Activated naive CD8-positive, alpha-beta T cell treated with anti-CD3 and anti-CD28 coated beads, Interleukin-2, amount 10 ng/mL, durations not matched to agents 7 days and 5 days (primary cell): ENCODE measurements at regions not wholly inside any gene's neighbourhood (a gene's known extent, or its start where the extent isn't known, plus 50 kb on each side); places are given as distances from the start of the nearest gene placed in this dataset.
"Not testable (repeated sequence)": the region's sequence is repeated elsewhere in the genome, so short reads cannot be mapped to it uniquely, and the experiment has no call there.

Experiments
- ATAC-seq: fragments of 150-1000 bp; cut with Tn5 transposase; one replicate; pipeline ENCODE4 v1.10.0; 2021; ENCODE audit warnings: low read depth, moderate library complexity
- POLR2A ChIA-PET: fragments of 350-600 bp; sonication (Branson Sonifier 250); formaldehyde crosslinking; loops from one replicate; lab custom pipeline; 2021; ENCODE audit warnings: antibody characterized with exemption; lab: Charles Lee
- DNase-seq: peaks from one replicate; pipeline ENCODE4 v3.0.0; 2021
- H3K27ac Mint-ChIP-seq: one replicate; pipeline ENCODE4 v1.8.0; 2022; ENCODE audit warnings: mild to moderate bottlenecking, mixed read lengths
- H3K27me3 Mint-ChIP-seq: one replicate; pipeline ENCODE4 v1.8.0; 2022; ENCODE audit warnings: mild to moderate bottlenecking, moderate library complexity, mixed read lengths
- H3K36me3 Mint-ChIP-seq: one replicate; pipeline ENCODE4 v1.8.0; 2021; ENCODE audit warnings: mild to moderate bottlenecking, mixed read lengths
- H3K4me1 Mint-ChIP-seq: one replicate; pipeline ENCODE4 v1.8.0; 2021; ENCODE audit warnings: mixed read lengths
- H3K4me3 Mint-ChIP-seq: one replicate; pipeline ENCODE4 v1.8.0; 2022; ENCODE audit warnings: mild to moderate bottlenecking, moderate library complexity, mixed read lengths
- H3K9me3 Mint-ChIP-seq: one replicate; pipeline ENCODE4 v1.8.0; 2021; ENCODE audit warnings: mixed read lengths

DNA sequence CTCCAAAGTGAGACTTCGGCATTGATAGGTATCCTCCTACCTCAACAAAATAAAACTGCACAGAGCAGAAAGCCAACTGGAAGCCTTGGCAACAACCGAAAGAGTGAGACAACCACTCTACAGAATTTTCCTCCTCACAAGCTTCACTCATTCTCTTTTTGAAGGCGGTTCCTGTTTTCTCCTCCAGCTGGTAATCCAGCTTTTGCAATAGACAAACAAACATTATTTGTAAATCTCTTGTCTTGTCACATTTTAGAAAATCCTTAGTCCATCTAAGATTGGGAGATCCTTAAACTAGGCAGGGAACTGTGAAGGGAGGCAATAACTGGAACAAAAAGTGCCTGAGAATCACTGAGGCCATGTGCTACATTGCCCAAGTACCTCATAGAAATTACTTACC, 332.4 kb downstream of the BCL11A start:
- H3K36me3 Mint-ChIP-seq, result no peaks in the 10 kb centered on the region
- no peak overlapping the region for H3K27ac Mint-ChIP-seq
- POLR2A ChIA-PET, result no interaction called here
- DNase-seq, result no peak
- H3K4me3 Mint-ChIP-seq, result no peak overlapping the region
- H3K4me1 Mint-ChIP-seq, result no peaks in the 10 kb centered on the region
- H3K9me3 Mint-ChIP-seq, result no peaks in the 10 kb centered on the region
- no peak for ATAC-seq
- no peaks in the 10 kb centered on the region for H3K27me3 Mint-ChIP-seq

- Mint-ChIP-seq H3K27ac (no peak overlapping the region), H3K4me3 (no peak overlapping the region), H3K27me3 (peaks cover 2% of the 10 kb centered on the region), H3K4me1 (no peaks in the 10 kb centered on the region), H3K9me3 (no peaks in the 10 kb centered on the region), H3K36me3 (no peaks in the 10 kb centered on the region)
- DNase-seq, result no peak
- no peak for ATAC-seq
- POLR2A ChIA-PET, result no interaction called here
Observed at GRCh38 chr2:60219536-60219935, 333.9 kb downstream of the BCL11A start.

- DNase-seq (no peak), ATAC-seq (no peak)
- peaks cover 2% of the 10 kb centered on the region for H3K27me3 Mint-ChIP-seq
- no peak overlapping the region for H3K27ac Mint-ChIP-seq
- no peak overlapping the region for H3K4me3 Mint-ChIP-seq
- H3K9me3 Mint-ChIP-seq, result no peaks in the 10 kb centered on the region
- POLR2A ChIA-PET, result no interaction called here
- no peaks in the 10 kb centered on the region for H3K36me3 Mint-ChIP-seq
- H3K4me1 Mint-ChIP-seq, result no peaks in the 10 kb centered on the region
Observed at GRCh38 chr2:60216452-60216995, 336.9 kb downstream of the BCL11A start.

- Mint-ChIP-seq H3K27ac (no peak overlapping the region), H3K27me3 (peaks cover 2% of the 10 kb centered on the region), H3K36me3 (no peaks in the 10 kb centered on the region), H3K4me1 (no peaks in the 10 kb centered on the region), H3K4me3 (no peak overlapping the region), H3K9me3 (no peaks in the 10 kb centered on the region)
- no peak for DNase-seq
- POLR2A ChIA-PET, result no interaction called here
- no peak for ATAC-seq
Observed at GRCh38 chr2:60215386-60215901, 338.0 kb downstream of the BCL11A start.

DNA sequence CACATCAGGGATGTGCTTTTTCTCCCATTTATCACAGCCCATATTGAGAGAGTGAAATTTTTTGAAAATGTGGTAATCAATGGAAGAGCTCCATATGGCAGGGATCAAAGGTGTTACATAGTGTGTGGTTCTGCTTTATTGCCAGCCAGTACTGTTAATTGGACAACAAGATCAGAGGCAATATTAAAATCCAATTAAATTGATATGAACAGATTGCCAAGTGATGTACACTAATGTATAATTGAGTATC, 338.9 kb downstream of the BCL11A start:
- Mint-ChIP-seq H3K4me3 (no peak overlapping the region), H3K36me3 (no peaks in the 10 kb centered on the region), H3K4me1 (no peaks in the 10 kb centered on the region), H3K27ac (no peak overlapping the region), H3K27me3 (peaks cover 2% of the 10 kb centered on the region), H3K9me3 (no peaks in the 10 kb centered on the region)
- DNase-seq (no peak), ATAC-seq (no peak)
- POLR2A ChIA-PET, result no interaction called here

DNA sequence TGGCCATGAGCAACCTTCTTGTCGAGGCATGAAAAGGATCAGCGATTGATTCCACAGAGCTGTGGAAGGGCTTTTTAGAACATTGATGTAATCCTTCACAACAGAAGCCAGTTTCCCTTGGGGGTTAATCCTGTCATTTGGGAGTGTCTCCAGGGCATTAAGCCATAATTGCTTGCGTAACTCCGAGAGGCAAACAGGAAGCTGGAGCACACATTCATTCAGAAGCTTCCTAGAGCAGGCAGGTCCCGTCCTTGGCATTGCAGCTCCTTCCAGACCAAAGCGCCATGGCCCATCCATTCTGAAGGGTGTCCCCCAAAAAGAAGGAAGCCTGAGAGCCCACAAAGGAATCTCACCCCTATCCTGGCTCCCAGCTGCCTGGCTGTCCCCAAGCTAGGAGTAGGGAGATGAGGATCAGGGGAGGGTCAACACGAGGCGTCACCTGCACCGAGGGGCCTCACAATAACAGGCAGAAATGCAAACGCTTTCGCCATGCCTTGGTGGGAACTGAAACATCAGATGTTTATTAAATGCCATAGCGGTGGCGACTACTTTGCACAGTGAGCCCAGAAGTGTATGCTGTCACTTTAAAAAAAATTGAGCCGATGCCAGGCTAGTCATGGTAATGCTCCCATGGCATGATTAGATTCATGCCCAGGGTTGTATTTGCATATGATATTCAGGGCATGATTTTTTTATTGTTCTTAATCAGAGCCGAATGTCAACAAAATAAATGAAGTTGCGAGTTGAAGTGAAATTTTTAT, 339.4 kb downstream of the BCL11A start:
- H3K27me3 Mint-ChIP-seq, result peaks cover 2% of the 10 kb centered on the region
- no peaks in the 10 kb centered on the region for H3K4me1 Mint-ChIP-seq
- POLR2A ChIA-PET, result no interaction called here
- DNase-seq (no peak), ATAC-seq (no peak)
- no peaks in the 10 kb centered on the region for H3K36me3 Mint-ChIP-seq
- H3K9me3 Mint-ChIP-seq, result no peaks in the 10 kb centered on the region
- H3K4me3 Mint-ChIP-seq, result no peak overlapping the region
- H3K27ac Mint-ChIP-seq, result no peak overlapping the region

DNA sequence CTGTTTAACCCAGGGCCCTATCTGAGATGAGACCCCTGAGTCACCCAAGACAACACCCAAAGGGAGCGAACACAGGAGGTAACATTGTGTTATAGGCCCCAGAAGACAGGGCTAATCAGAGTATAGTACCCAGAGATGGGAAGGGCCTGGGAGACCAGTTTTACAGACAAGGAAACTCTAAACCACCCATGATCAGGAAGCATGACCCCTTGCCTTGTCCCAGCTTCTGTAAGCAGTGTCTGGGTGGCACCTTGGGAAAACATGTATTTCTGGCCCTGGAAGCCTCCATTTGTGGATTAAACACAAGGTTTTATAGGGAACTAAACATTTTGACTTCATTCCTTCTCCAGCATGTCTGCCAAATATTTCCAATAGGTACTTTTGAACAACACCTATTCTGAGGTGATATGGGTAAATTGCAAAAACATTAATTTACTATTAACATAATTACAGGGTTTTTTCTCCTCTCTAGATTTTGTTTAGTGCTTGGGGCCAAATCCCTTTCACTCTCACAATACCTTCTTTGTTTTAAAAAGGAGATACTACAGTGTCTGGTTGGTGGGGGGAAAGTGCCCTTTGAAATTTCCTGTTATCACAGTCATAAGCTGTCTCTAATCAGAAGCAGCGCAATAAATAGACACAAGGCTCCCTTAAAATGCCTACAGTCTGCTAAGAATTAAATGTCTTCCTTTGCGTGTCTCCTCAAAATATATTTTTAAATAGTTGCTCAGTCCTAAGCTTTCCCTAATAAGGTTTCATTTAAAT, 341.1 kb downstream of the BCL11A start:
- ATAC-seq (no peak), DNase-seq (no peak)
- Mint-ChIP-seq H3K9me3 (no peaks in the 10 kb centered on the region), H3K27ac (no peak overlapping the region), H3K4me1 (no peaks in the 10 kb centered on the region), H3K27me3 (peaks cover 2% of the 10 kb centered on the region), H3K4me3 (no peak overlapping the region), H3K36me3 (no peaks in the 10 kb centered on the region)
- POLR2A ChIA-PET, result no interaction called here

DNA sequence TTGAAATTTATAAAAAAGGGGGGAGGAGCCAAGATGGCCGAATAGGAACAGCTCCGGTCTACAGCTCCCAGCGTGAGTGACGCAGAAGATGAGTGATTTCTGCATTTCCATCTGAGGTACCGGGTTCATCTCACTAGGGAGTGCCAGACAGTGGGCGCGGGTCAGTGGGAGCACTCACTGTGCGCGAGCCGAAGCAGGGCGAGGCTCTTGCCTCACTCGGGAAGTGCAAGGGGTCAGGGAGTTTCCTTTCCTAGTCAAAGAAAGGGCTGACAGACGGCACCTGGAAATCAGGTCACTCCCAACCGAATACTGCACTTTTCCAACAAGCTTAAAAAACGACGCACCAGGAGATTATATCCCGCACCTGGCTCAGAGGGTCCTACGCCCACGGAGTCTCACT, 364.4 kb downstream of the BCL11A start:
- H3K9me3 Mint-ChIP-seq, POLR2A ChIA-PET, H3K4me1 Mint-ChIP-seq, H3K4me3 Mint-ChIP-seq, H3K27ac Mint-ChIP-seq, H3K36me3 Mint-ChIP-seq, DNase-seq, H3K27me3 Mint-ChIP-seq, ATAC-seq: not testable (repeated sequence)

GRCh38 chr2:60175290-60175689, 378.2 kb downstream of the BCL11A start:
- no peak overlapping the region for H3K27ac Mint-ChIP-seq
- no peaks in the 10 kb centered on the region for H3K36me3 Mint-ChIP-seq
- DNase-seq (no peak), ATAC-seq (no peak)
- no peak overlapping the region for H3K4me3 Mint-ChIP-seq
- POLR2A ChIA-PET, result no interaction called here
- no peaks in the 10 kb centered on the region for H3K27me3 Mint-ChIP-seq
- no peaks in the 10 kb centered on the region for H3K4me1 Mint-ChIP-seq
- no peaks in the 10 kb centered on the region for H3K9me3 Mint-ChIP-seq

DNA sequence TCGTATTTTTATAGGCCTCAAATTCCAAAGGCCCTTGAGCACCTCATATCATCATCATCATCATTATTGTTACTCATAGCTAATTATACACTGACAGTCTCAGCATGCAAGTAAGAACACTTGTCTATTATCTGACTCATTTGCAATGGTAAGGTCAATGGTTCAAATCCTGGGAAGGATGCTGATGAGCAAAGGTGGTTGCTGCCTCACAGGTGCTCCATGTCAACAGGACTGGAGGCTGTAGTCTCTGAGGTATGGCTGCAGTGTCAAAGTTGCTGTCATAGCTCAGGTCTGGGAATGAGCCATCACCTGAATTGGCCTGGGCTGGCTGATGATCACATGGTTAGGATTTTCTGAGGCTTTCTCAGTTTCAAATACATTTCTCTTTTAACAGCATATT, 379.3 kb downstream of the BCL11A start:
- H3K27ac Mint-ChIP-seq, result no peak overlapping the region
- POLR2A ChIA-PET, result no interaction called here
- H3K4me1 Mint-ChIP-seq, result no peaks in the 10 kb centered on the region
- no peaks in the 10 kb centered on the region for H3K27me3 Mint-ChIP-seq
- no peak for DNase-seq
- no peaks in the 10 kb centered on the region for H3K36me3 Mint-ChIP-seq
- no peak for ATAC-seq
- no peaks in the 10 kb centered on the region for H3K9me3 Mint-ChIP-seq
- no peak overlapping the region for H3K4me3 Mint-ChIP-seq

DNA sequence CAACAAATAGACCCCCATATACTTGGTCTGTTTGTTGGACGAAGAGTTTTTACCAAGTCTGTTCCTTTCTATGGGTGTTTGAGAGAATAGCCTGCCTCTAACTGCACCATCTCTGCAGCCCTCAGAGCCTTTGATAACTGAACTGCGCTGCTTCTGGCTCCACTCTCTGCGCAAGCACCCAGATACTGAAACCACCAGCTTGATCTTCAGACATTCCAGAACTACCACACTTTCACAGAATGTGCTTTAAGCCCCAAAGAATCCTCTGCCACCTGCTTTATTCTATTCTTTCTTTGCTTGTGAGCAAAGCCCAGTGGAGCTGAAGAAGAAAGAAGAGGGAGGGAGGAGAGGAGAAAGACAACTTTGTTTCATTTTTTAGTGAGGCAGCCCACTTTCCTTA, 380.7 kb downstream of the BCL11A start:
- Mint-ChIP-seq H3K36me3 (no peaks in the 10 kb centered on the region), H3K27ac (no peak overlapping the region), H3K4me3 (no peak overlapping the region), H3K27me3 (no peaks in the 10 kb centered on the region), H3K9me3 (no peaks in the 10 kb centered on the region), H3K4me1 (no peaks in the 10 kb centered on the region)
- no peak for DNase-seq
- POLR2A ChIA-PET, result no interaction called here
- ATAC-seq, result no peak

DNA sequence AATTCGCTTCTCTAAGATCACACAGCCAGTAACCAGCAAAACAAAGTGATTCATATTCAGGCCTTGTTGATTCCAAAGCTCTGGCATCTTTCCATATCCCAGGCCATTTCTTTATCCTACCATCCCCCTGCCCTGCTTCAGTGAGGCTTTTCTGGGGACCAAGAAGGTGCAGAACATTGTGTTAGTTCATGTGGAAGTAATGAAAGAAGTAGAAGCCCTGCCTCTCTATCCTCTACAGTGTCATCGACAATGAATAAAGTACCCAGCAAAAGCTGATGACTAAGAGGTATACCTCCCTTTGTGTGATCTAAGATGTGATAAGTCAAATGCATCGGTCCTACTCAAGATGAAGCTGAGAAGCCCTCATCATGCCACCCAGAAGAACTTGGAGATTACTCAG, 383.2 kb downstream of the BCL11A start:
- POLR2A ChIA-PET, result no interaction called here
- no peak overlapping the region for H3K27ac Mint-ChIP-seq
- DNase-seq (no peak), ATAC-seq (no peak)
- no peaks in the 10 kb centered on the region for H3K9me3 Mint-ChIP-seq
- H3K36me3 Mint-ChIP-seq, result no peaks in the 10 kb centered on the region
- no peak overlapping the region for H3K4me3 Mint-ChIP-seq
- no peaks in the 10 kb centered on the region for H3K27me3 Mint-ChIP-seq
- no peaks in the 10 kb centered on the region for H3K4me1 Mint-ChIP-seq

- H3K36me3 Mint-ChIP-seq, result no peaks in the 10 kb centered on the region
- no peaks in the 10 kb centered on the region for H3K27me3 Mint-ChIP-seq
- POLR2A ChIA-PET, result no interaction called here
- ATAC-seq (no peak), DNase-seq (no peak)
- H3K4me3 Mint-ChIP-seq, result no peak overlapping the region
- no peak overlapping the region for H3K27ac Mint-ChIP-seq
- H3K4me1 Mint-ChIP-seq, result no peaks in the 10 kb centered on the region
- no peaks in the 10 kb centered on the region for H3K9me3 Mint-ChIP-seq
Observed at GRCh38 chr2:60168247-60168646, 385.2 kb downstream of the BCL11A start.

DNA sequence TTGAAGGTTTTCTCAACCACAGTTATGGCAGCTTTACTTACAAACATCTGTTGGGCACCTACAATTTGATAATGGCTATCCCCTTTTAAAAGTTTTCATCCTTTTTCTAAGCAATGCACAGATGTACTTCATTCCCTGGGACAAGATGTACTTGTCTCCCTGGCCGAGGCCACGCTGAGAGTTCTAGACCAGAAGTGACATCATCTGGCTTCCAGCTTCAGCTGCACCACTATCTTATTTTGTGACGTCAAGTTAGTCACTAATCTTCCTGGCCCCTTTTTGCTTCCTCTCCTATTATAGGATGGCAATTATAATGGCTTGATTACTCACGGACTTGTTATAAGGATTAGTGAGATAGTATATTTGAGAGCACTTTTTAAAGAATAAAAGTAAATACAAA, 386.4 kb downstream of the BCL11A start:
- no peaks in the 10 kb centered on the region for H3K27me3 Mint-ChIP-seq

More for the DNA sequence above, 386.4 kb downstream of the BCL11A start:
- POLR2A ChIA-PET, result no interaction called here
- DNase-seq, result no peak
- Mint-ChIP-seq H3K36me3 (no peaks in the 10 kb centered on the region), H3K4me1 (no peaks in the 10 kb centered on the region), H3K4me3 (no peak overlapping the region), H3K27ac (no peak overlapping the region), H3K9me3 (no peaks in the 10 kb centered on the region)
- ATAC-seq, result no peak
